Anterior cingulate cortex (tissue), 58 donors: ENCODE measurements at regions not wholly inside any gene's neighbourhood (a gene's known extent, or its start where the extent isn't known, plus 50 kb on each side); places are given as distances from the start of the nearest gene placed in this dataset.

Experiments
- DNase-seq, 58 donors: peaks; one replicate each; lab custom pipeline; 2025; lab: John Stamatoyannopoulos, UW

- DNase-seq = no peak
Measured at GRCh38 chr1:200354243-200354642, 55.6 kb downstream of the ZNF281 start.

- DNase-seq = no peak
Measured at GRCh38 chr1:200353232-200353631, 56.6 kb downstream of the ZNF281 start.

- DNase-seq = no peak
Measured at GRCh38 chr1:200351826-200352549, 57.8 kb downstream of the ZNF281 start.

GRCh38 chr1:200351425-200351824 lies 58.4 kb downstream of the ZNF281 start:
- DNase-seq = no peak

- no peak for DNase-seq
Measured at GRCh38 chr1:200346700-200347099, 63.1 kb downstream of the ZNF281 start.

- DNase-seq = no peak
Measured at GRCh38 chr1:200345520-200345919, 64.3 kb downstream of the ZNF281 start.

GRCh38 chr1:200343874-200344273 lies 66.0 kb downstream of the ZNF281 start:
- no peak for DNase-seq

- DNase-seq = no peak
Measured at GRCh38 chr1:200342511-200343311, 67.1 kb downstream of the ZNF281 start.

- no peak for DNase-seq
Measured at GRCh38 chr1:200338451-200338850, 71.4 kb downstream of the ZNF281 start.

GRCh38 chr1:200337831-200338230 lies 72.0 kb downstream of the ZNF281 start:
- DNase-seq = no peak

- DNase-seq = no peak
Measured at GRCh38 chr1:200337410-200337809, 72.4 kb downstream of the ZNF281 start.

- DNase-seq = no peak
Measured at GRCh38 chr1:200336901-200337391, 72.9 kb downstream of the ZNF281 start.

- no peak for DNase-seq
Measured at GRCh38 chr1:200336101-200336845, 73.6 kb downstream of the ZNF281 start.

- no peak for DNase-seq
Measured at GRCh38 chr1:200334661-200335256, 75.1 kb downstream of the ZNF281 start.

- no peak for DNase-seq
Measured at GRCh38 chr1:200333329-200333728, 76.5 kb downstream of the ZNF281 start.

GRCh38 chr1:200332716-200333115 lies 77.1 kb downstream of the ZNF281 start:
- DNase-seq = no peak

GRCh38 chr1:200330741-200331428 lies 79.0 kb downstream of the ZNF281 start:
- DNase-seq = no peak

- no peak for DNase-seq
Measured at GRCh38 chr1:200329208-200329882, 80.5 kb downstream of the ZNF281 start.

- DNase-seq = no peak
Measured at GRCh38 chr1:200328379-200328778, 81.5 kb downstream of the ZNF281 start.
